HG03060 (cell line): ENCODE measurements at regions not wholly inside any gene's neighbourhood (a gene's known extent, or its start where the extent isn't known, plus 50 kb on each side); places are given as distances from the start of the nearest gene placed in this dataset.

Source experiments
- ATAC-seq: cut with Tn5 transposase; IDR thresholded peaks from one replicate; pipeline ENCODE4 v1.9.1; 2021; ENCODE audit warnings: low read depth, moderate number of reproducible peaks; ENCODE audit not compliant: unreplicated experiment

DNA sequence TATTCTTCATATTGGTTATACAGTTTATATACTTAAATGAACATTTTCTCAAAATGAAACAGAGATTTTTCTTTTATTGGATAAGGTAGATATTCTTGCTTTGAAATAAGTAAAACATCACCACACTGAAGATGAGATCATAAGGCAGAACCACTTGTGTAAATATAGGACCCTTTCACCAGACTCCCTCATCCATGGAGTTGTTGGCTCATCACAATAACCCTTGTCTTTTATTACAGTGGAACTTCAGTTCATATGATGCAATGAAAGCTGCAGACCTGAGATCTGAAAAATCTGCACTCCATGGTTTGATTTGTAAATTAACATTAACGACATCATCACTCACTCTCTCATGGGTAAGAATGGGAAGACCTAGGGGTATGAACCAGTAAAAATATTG is 51.9 kb upstream of the DBX2 start:
- ATAC-seq, result no peak

- no peak for ATAC-seq
Observed at GRCh38 chr12:45105996-45106395, 55.1 kb upstream of the DBX2 start.

GRCh38 chr12:45112306-45112705 is 61.4 kb upstream of the DBX2 start:
- no peak for ATAC-seq

GRCh38 chr12:45121224-45121623 is 70.3 kb upstream of the DBX2 start:
- no peak for ATAC-seq

GRCh38 chr12:45122768-45123380 is 72.0 kb upstream of the DBX2 start:
- no peak for ATAC-seq

GRCh38 chr12:45124485-45125155 is 73.7 kb upstream of the DBX2 start:
- ATAC-seq, result no peak

GRCh38 chr12:45125997-45126396 is 75.1 kb upstream of the DBX2 start:
- ATAC-seq, result no peak

GRCh38 chr12:45128637-45129036 is 77.7 kb upstream of the DBX2 start:
- ATAC-seq, result no peak

DNA sequence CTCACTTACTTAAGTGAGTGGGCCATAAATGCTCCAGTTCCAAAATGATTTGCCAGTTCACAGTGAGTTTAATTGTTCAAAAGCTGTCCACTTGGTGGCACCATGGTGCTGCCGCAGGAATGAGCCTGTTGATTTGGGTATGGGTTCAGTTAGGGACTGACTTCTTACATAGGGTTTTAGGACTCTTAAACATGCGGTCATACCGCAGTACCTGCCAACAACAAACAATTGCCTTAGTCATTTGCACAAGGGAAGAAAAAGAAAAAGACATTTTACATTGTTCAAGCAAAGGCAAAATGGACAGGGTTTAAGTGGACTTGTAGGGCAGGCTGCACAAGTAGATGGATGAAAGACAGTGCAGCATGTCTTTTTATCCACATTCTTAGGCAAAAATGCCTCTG is 80.0 kb upstream of the DBX2 start:
- peak; percentile 80 for ATAC-seq

DNA sequence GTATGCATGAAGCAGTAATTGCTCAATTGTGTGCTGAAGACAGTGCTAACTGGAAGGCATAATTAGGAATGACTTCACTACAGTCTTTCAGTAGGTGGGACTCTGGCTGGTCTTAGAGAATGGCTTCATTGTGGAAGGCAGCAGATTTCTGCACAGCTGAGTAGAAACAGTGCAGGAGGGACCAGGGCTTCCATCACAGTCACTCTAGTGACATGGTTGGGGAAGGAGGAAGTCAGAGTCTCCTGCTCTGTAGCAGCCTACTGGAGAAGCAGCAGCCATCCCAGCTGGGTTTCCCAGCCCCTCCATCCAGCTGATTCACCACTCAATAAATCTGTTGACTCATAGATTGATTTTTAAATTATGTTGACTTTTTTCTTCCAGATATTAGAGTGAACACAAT is 80.6 kb upstream of the DBX2 start:
- ATAC-seq, result no peak

- no peak for ATAC-seq
Observed at GRCh38 chr12:45138609-45139008, 77.3 kb upstream of the ANO6 start.

- no peak for ATAC-seq
Observed at GRCh38 chr12:45148006-45148405, 67.9 kb upstream of the ANO6 start.

DNA sequence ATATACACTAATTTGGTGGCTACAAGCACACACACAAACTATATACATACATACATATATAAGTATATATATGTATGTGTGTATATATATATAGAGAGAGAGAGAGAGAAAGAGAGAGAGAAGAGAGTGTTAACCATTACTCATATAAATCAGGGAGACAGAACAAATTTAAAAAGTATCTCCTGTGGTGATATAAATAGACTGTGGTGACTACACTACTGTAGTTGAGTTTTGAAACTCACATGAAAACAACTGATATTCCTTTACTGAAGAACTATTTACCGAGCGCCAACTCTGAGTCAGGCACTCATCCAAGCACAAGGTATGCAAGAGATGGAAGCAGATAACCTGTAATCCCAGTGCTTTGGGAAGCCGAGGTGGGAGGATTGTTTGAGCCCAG is 67.3 kb upstream of the ANO6 start:
- no peak for ATAC-seq

- ATAC-seq, result no peak
Observed at GRCh38 chr12:45165284-45165683, 50.6 kb upstream of the ANO6 start.

DNA sequence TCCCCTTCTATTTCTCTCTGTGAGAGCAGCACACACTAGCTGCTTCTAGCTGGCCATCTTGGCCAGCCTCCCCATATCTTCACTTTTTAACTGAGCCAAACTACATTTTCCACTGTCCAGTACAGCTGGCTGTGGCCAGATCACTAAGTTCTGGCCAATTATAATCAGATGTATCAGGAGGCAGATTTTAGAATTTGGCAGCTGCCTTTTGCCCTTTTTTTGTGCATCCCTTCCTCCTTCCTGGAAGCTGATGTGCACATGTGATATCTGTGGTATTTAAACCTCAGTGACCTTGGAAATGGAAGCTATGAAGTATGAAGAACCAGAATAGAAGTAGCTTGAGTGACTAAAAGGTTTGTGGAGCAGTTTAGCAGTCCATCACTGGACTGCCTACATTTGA is 49.8 kb upstream of the ANO6 start:
- no peak for ATAC-seq
